ENCODE measurements at regions not wholly inside any gene's neighbourhood (a gene's known extent, or its start where the extent isn't known, plus 50 kb on each side); places are given as distances from the start of the nearest gene placed in this dataset.
A peak's percentile ranks its signal among the peaks of the same experiment; 100 is the strongest.

- no peak for TF ChIP-seq BACH2 (CRISPR knock-in tag; IDR thresholded peaks at IDR 0.05; ENCODE audit: borderline replicate concordance)
- peak; percentile 97 for ATAC-seq
Observed at GRCh38 chr6:156645097-156645496, 132.1 kb upstream of the ARID1B start.

- no peak for ATAC-seq
- TF ChIP-seq ESRRG (CRISPR knock-in tag; IDR thresholded peaks at IDR 0.05) (no peak), ZFP30 (CRISPR knock-in tag; IDR thresholded peaks at IDR 0.05) (no peak), SNAI2 (CRISPR knock-in tag; IDR thresholded peaks at IDR 0.05) (no peak), ISL1 (CRISPR knock-in tag; IDR thresholded peaks at IDR 0.05) (no peak), BACH2 (CRISPR knock-in tag; IDR thresholded peaks at IDR 0.05; ENCODE audit: borderline replicate concordance) (no peak)
Observed at GRCh38 chr6:156639009-156639721, 138.0 kb upstream of the ARID1B start.

GRCh38 chr6:156638581-156638980 lies 138.6 kb upstream of the ARID1B start:
- no peak for ATAC-seq
- TF ChIP-seq BACH2 (CRISPR knock-in tag; IDR thresholded peaks at IDR 0.05; ENCODE audit: borderline replicate concordance), result no peak
- TF ChIP-seq ARNTL (CRISPR knock-in tag; IDR thresholded peaks at IDR 0.05; ENCODE audit: borderline replicate concordance, low read depth), result no peak
- no peak for TF ChIP-seq CSDC2 (CRISPR knock-in tag; IDR thresholded peaks at IDR 0.05)
- TF ChIP-seq CSRNP3 (CRISPR knock-in tag; IDR thresholded peaks at IDR 0.05), result no peak
- TF ChIP-seq ZNF565 (CRISPR knock-in tag; conservative IDR thresholded peaks at IDR 0.05; ENCODE audit: low read depth), result no peak
- TF ChIP-seq CREB5 (CRISPR knock-in tag; IDR thresholded peaks at IDR 0.05; ENCODE audit: low read depth), result no peak

GRCh38 chr6:156634951-156635371 lies 142.2 kb upstream of the ARID1B start:
- no peak for ATAC-seq
- no peak for TF ChIP-seq TCF4 (CRISPR knock-in tag; IDR thresholded peaks at IDR 0.05; ENCODE audit: borderline replicate concordance)
- TF ChIP-seq CSRNP3 (CRISPR knock-in tag; IDR thresholded peaks at IDR 0.05), result no peak
- TF ChIP-seq TOX (CRISPR knock-in tag; IDR thresholded peaks at IDR 0.05; ENCODE audit: borderline replicate concordance), result no peak
- no peak for TF ChIP-seq TSHZ2 (CRISPR knock-in tag; IDR thresholded peaks at IDR 0.05)
- TF ChIP-seq OSR1 (CRISPR knock-in tag; IDR thresholded peaks at IDR 0.05), result no peak
- TF ChIP-seq ESRRG (CRISPR knock-in tag; IDR thresholded peaks at IDR 0.05), result no peak
- no peak for TF ChIP-seq PATZ1 (CRISPR knock-in tag; IDR thresholded peaks at IDR 0.05; ENCODE audit: borderline replicate concordance)
- no peak for TF ChIP-seq ZFP3 (CRISPR knock-in tag; IDR thresholded peaks at IDR 0.05)
- no peak for TF ChIP-seq ZNF8 (CRISPR knock-in tag; IDR thresholded peaks at IDR 0.05)
- no peak for TF ChIP-seq ZC3H10 (CRISPR knock-in tag; IDR thresholded peaks at IDR 0.05)
